Fibroblast of skin of right biceps (primary cell): ENCODE measurements at regions not wholly inside any gene's neighbourhood (a gene's known extent, or its start where the extent isn't known, plus 50 kb on each side); places are given as distances from the start of the nearest gene placed in this dataset.

Experiments
- DNase-seq: peaks from one replicate; pipeline ENCODE4 v3.0.0-alpha.2; 2013

DNA sequence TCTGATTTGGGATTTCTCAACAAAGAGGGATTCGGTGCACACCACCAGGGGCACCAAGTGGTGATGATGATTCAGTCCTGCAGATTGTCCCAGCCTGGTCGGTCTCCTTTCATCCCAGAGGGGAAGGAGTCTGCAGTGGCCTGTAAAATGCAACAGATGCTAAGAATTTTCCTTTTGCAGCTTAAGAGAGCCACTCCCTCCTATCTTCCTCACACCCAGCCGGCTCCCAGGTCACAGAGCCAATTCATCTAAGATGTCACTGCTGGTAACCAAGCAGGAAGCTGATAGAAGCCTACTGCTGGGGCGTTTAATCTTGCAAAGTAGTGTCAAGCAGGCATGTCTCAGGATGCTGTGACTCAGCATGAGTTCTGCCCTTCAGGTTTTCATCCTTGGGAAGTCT lies 203.8 kb upstream of the LRFN2 start:
- peak; percentile 26 for DNase-seq

GRCh38 chr6:40788661-40789655 lies 201.8 kb upstream of the LRFN2 start:
- peak; percentile 28 for DNase-seq

DNA sequence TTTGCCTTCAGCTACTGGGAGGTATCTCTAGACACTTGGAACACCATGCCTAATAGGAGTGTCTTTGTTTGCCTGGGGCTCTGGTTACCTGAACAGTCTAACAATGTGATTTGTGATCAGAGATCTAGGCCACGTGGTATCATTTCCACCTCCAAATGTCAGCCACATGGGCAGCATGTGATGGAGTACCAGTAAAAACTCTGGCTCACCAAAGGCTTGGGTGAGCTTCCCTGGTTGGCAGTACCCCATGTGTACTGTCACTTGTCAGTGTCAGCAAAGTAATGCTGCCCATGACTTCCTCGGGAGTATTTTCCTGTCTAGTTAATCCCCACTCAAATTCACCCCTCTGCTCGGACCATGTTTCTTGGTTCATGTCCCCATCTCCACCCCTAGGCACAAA lies 195.2 kb upstream of the LRFN2 start:
- DNase-seq, result no peak

DNA sequence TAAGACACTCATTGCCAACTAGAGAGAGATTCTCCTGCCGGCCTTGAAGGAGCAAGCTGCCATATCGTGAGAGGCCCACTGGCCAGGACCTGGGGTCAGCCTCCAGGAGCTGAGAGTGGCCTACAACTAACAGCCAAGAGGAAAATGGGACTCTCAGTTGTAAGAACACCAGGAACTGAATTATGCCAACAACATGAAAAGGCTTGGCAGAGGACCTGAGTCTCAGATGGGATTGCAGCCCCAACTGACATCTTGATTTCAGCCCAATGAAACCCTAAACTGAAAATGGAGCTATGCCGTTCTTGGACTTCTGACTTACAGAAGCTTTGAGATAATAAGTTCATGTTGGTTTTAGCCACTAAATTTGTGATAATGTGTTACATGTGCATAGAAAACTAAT lies 193.5 kb upstream of the LRFN2 start:
- no peak for DNase-seq

- DNase-seq, result peak; percentile 92
Measured at GRCh38 chr6:40779409-40779808, 192.2 kb upstream of the LRFN2 start.

DNA sequence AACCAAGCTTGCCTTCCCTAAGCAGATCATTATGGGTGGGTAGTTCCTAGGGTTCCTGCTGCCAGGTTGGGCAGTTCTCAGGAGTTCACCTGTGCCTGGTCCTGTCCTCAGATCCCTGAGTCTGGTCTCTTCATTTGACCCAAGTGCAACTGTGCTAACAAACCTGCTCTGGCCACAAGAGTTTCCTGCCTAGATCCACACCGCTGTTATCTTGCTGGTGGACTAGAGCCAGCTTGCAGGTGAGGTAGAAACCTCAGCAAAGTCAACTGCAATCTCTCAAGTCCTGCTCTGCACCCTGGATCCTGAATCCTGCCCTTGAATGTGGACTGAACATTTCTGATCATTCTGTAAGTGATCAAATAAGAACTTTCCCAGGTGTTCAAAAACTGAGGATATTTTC lies 191.8 kb upstream of the LRFN2 start:
- no peak for DNase-seq

- DNase-seq, result peak; percentile 37
Measured at GRCh38 chr6:40778196-40778595, 191.0 kb upstream of the LRFN2 start.

- DNase-seq, result no peak
Measured at GRCh38 chr6:40774932-40775331, 187.8 kb upstream of the LRFN2 start.

DNA sequence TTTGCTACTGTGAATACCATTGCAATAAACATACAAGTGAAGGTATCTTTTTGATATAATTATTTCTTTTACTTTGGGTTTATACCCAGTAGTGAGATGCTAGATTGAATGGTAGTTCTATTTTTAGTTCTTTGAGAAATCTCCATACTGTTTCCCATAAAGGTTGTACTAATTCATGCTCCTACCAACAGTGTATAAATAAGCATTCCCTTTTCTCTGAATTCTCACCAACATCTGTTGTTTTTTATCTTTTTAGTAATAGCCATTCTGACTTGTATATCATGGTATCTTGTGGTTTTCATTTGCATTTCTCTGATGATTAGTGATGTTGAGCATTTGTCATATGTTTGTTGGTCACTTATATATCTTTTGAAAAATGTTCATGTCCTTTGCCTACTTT lies 183.6 kb upstream of the LRFN2 start:
- DNase-seq, result no peak

- no peak for DNase-seq
Measured at GRCh38 chr6:40764726-40765125, 177.6 kb upstream of the LRFN2 start.

GRCh38 chr6:40762981-40763380 lies 175.8 kb upstream of the LRFN2 start:
- DNase-seq, result peak; percentile 17

DNA sequence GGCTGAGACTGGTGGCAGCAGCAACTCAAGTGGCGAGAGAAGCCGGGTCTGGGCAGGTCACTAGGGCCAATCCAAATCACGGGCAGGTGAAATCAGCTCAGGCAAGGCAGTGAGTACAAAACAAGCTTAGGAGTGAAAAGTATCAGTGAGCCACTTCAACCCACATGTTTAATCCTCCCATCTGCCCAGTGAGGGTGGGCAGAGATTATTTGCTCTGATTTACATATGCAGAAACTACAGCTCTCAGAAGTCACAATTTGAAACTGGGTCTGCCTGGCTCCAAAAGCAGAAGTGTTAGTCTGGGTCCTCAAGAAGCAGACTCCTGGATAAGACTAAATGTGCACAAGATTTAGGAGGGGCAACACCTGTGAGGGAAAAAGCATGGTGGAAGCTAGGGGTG lies 173.7 kb upstream of the LRFN2 start:
- DNase-seq, result no peak

DNA sequence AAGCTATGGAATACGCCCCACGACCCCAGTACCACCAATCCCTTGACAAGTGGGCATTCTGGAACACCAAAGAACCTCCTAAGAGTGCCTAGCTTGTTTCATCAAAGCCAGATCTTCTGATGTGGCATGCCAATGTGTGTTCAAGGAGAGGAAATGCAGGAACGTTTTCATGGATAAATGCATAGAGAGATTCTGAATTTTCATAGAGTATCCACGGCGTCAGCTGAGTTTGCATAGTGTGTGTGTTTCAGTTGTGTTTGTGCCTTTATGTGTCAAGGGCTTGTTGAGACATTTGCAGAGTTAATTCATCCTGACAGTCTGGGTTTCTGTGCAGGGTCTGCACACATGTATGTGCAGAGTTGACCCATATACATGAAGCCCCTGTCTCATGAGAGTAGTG lies 172.7 kb upstream of the LRFN2 start:
- DNase-seq, result no peak

DNA sequence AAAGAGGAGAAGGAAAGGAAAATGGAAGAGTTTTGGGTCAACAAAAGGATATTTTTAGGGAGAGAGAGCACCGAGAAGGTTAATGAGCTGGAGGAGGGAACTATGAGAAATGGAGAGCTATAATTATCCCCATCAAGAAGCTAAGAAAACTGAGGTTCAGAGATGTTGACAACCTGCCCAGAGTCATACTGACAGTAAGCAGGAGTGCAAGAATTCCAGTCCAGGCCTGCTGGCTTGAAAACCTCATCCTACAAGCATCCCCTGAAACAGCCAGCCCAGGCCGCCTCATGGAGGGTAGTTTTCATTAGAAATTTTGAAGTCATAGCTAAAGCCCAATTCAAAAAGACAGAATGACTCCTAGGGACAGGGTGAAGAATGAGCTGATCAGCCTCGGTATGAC lies 172.1 kb upstream of the LRFN2 start:
- DNase-seq, result peak; percentile 15

DNA sequence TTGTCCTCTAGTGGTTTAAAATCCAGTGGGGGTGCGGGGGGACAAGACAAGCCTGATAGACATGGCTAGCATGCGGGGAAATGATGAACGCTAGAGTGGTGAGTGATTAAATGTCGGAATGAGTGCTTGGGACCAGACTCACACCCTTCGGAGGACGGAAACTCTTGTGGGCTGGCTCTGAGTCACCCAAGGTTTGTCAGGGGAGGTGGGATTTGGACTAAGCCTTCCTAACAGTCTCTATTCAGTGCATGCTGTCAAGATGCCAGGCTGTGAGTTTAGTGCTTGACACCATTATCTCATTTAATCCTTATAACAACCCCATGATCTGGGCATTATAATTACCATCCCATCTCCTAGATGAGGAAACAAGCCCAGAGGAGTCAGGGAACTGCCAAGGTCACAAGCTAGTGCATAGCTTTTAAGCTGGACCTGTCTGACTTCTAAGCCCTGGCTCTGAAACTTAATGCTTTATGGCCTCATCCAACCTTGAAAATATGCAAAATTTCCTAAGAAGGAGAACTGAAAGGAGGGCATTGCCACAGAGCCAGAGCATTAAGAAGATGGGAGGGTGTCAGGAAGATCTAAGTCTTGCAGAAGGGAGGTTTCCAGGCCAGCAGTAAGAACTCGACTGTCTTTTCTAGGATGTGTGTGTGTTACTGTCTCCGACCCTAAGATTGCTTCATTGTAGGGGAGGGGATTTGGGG lies 168.7 kb upstream of the LRFN2 start:
- DNase-seq, result peak; percentile 92

GRCh38 chr6:40755046-40755681 lies 168.0 kb upstream of the LRFN2 start:
- DNase-seq, result peak; percentile 87

DNA sequence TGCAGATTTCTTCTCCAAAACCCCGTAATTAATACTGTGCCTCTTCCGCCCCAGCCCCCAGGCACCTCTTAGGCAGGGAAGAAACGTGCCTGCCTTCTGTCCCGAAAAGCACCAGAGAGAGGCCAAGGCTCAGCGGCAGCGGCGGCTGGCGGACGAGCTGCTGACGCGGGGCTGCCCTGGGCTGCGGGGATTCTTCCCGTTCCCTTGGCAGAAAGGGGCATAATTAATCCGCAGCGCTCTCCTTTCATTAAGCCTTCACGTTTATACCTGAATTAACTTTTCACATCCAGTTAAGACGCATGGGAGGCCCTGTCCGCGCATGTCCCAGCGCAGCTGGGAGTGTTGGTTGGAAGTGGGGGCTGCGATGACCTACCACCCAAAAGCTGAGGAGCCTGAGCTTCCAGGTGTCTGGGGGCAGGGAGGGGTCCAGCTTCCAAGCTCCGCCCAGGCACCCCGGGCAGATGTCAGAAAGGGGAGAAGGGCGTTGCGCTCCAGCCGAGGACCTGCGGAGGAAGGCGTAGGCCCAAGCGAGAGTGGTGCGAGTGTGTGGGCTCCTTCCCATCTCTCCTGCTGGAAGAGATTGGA lies 167.4 kb upstream of the LRFN2 start:
- no peak for DNase-seq

DNA sequence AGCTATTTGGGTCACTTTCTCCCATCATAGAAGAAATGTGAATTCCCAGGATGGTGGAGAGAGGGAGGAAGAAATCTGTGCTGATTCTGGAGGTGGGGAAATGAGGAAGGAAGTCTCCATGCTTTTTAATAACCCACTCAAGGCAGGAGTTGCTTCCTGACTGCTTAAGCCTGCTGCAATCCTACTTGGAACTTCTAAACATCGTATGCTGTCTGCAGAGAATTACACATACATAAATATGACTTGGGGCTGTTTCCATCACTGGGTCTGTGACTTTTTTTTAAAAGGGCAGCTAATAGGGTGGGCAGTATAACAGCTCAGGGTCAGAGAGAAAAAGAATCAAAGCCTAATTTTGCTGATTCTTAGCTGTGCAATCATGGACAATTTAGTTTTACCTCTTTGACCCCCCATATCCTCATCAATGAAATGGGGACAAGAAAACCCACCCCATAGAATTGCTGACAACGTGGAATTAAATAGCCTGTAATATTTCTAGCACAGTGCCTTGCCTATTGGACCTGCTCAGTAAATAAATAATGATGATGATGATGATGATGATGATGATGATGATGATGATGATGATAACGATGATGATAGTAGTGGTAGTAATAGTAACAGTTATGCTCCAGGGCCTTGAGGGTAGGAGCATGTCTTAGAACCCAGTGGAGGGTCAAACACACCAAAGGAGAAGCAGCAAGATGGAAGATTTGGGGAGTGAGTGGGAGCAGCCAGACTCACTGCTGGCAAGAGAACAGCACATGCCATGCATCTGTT lies 166.7 kb upstream of the LRFN2 start:
- DNase-seq, result no peak

DNA sequence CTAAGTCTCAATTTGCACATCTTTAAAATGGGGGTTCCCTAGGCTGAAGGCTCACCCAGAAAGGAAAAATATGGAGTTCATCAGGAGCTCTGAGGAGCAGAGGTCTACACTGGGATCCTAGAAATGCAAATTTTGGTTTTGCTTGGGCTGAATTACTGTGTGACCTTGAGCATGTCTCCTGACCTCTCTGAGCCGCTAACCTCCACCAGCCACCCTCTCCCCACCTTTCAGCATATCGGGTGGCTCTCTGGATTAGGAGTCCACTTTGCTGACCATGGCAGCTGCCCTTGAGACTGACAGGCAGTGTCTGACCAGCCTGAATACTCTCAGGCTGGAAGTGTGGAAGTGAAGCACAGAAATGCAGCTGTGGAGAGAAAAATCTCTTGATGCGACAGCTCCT lies 165.9 kb upstream of the LRFN2 start:
- no peak for DNase-seq

GRCh38 chr6:40744835-40745234 lies 157.7 kb upstream of the LRFN2 start:
- DNase-seq, result no peak

GRCh38 chr6:40743690-40744446 lies 156.7 kb upstream of the LRFN2 start:
- DNase-seq, result no peak

DNA sequence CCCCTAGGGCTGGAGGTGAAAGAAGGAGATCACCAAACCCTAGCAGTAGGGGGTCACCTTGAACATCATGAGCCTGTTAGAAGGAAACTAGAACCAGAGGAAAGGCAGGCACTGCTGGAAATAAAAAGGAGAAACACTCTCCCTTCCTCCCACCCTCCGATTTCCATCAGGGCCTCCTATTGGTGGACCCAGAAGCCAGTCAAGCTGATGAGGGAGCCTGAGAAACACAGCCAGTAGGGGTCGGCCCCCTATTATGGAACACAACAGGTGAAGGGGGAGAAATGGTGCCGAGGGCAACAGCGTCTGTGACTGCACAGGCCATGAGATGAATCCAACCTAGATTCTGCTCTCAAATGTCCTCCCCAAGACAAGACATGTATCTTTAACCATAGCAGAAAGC lies 156.1 kb upstream of the LRFN2 start:
- no peak for DNase-seq
